Panc1 (cell line): ENCODE measurements at regions not wholly inside any gene's neighbourhood (a gene's known extent, or its start where the extent isn't known, plus 50 kb on each side); places are given as distances from the start of the nearest gene placed in this dataset.

Experiments
- ATAC-seq: fragments of 200-7000 bp; cut with Tn5 transposase; 2 replicates; pipeline ENCODE4 v1.9.1; 2020; ENCODE audit warnings: mild to moderate bottlenecking, moderate library complexity
- BruUV-seq: library from RNA; stranded (reverse); fragments of 400-500 nt; replicated peaks from 2 replicates; lab custom pipeline; 2021; lab: Mats Ljungman, UMichigan
- CTCF ChIA-PET: fragments of 300-600 bp; sonication (Branson Sonifier 250); formaldehyde crosslinking; loops from one replicate; lab custom pipeline; 2022; ENCODE audit warnings: antibody characterized with exemption; lab: Charles Lee
- POLR2A ChIA-PET: fragments of 300-600 bp; sonication (Branson Sonifier 250); formaldehyde crosslinking; loops from one replicate; lab custom pipeline; 2022; ENCODE audit warnings: antibody characterized with exemption; lab: Charles Lee
- DNase-seq: peaks from one replicate; pipeline ENCODE4 v3.0.0-alpha.2; 2010; ENCODE audit warnings: low read depth, low spot score
- H3K27ac ChIP-seq: 2 replicates; pipeline ENCODE4 v1.5.1; 2011; ENCODE audit warnings: mild to moderate bottlenecking, low read length, inconsistent platforms
- H3K27me3 ChIP-seq: fragments of 200-500 bp; sonication (Bioruptor generic); 2 replicates; pipeline ENCODE4 v1.6.0; 2014; ENCODE audit warnings: low read length, inconsistent platforms; ENCODE audit not compliant: control insufficient read depth, insufficient read depth
- H3K36me3 ChIP-seq: fragments of 200-500 bp; sonication (Bioruptor generic); 2 replicates; pipeline ENCODE4 v1.5.1; 2014; ENCODE audit warnings: inconsistent platforms, mild to moderate bottlenecking, low read length, moderate library complexity; ENCODE audit not compliant: control insufficient read depth, insufficient read depth
- H3K4me1 ChIP-seq: 2 replicates; pipeline ENCODE4 v1.5.1; 2011; ENCODE audit warnings: inconsistent platforms, mild to moderate bottlenecking, low read length, moderate library complexity; ENCODE audit not compliant: control insufficient read depth, insufficient read depth
- H3K4me3 ChIP-seq, 2 experiments: 2 replicates each; pipeline ENCODE4 v1.5.1; 2011 to 2012; ENCODE audit warnings: low read depth in 2 of 2, low read length in 2 of 2, mild to moderate bottlenecking in 2 of 2, inconsistent platforms in 1 of 2, moderate library complexity in 1 of 2
- H3K9me3 ChIP-seq: fragments of 200-500 bp; sonication (Bioruptor generic); 2 replicates; pipeline ENCODE4 v1.5.1; 2014; ENCODE audit warnings: low read depth, mild to moderate bottlenecking, inconsistent platforms, low read length, moderate library complexity; ENCODE audit not compliant: control insufficient read depth, insufficient read depth
- CTCF ChIP-seq: fragments of 450-650 bp; IDR thresholded peaks from 2 replicates; pipeline ENCODE4 v1.5.1; 2017; ENCODE audit warnings: mild to moderate bottlenecking
- POLR2AphosphoS5 ChIP-seq: IDR thresholded peaks from 2 replicates; pipeline ENCODE4 v1.6.1; 2012; ENCODE audit warnings: mild to moderate bottlenecking, low read depth, low read length, moderate library complexity
- SIN3A ChIP-seq: IDR thresholded peaks from 2 replicates; pipeline ENCODE4 v1.6.1; 2012; ENCODE audit warnings: low read depth, mild to moderate bottlenecking, low read length, moderate library complexity, borderline replicate concordance; ENCODE audit not compliant: insufficient read depth
- TCF7L2 ChIP-seq: IDR thresholded peaks from 2 replicates; pipeline ENCODE4 v1.6.1; 2011; ENCODE audit warnings: mild to moderate bottlenecking, low read depth, low read length, inconsistent platforms
- in situ Hi-C: cut with HindIII; loops from 2 replicates; pipeline ENCODE4 v1.10.0; 2016; ENCODE audit warnings: low sequenced_read_pairs, low pct_unique_long_range_greater_than_20kb
- intact Hi-C: fragments of 100-400 bp; cut with micrococcal nuclease; formaldehyde crosslinking; loops from one replicate; pipeline ENCODE4 v1.10.0; 2022; ENCODE audit not compliant: unreplicated experiment
- TF ChIP-seq, protein P1 (sequence below), 2 experiments: IDR thresholded peaks; 2 replicates each; pipeline ENCODE4 v1.6.1; 2011 to 2012; ENCODE audit warnings: low read depth in 2 of 2, control low read depth in 1 of 2, low read length in 1 of 2, mild to moderate bottlenecking in 1 of 2, moderate library complexity in 1 of 2; ENCODE audit not compliant: insufficient read depth in 1 of 2

GRCh38 chr3:157841029-157841428 is 265.2 kb downstream of the SHOX2 start:
- ChIA-PET POLR2A (no interaction called here), CTCF (no interaction called here)
- TF ChIP-seq CTCF (no peak), SIN3A (no peak), POLR2AphosphoS5 (no peak), TCF7L2 (no peak)
- TF ChIP-seq, protein P1, sequence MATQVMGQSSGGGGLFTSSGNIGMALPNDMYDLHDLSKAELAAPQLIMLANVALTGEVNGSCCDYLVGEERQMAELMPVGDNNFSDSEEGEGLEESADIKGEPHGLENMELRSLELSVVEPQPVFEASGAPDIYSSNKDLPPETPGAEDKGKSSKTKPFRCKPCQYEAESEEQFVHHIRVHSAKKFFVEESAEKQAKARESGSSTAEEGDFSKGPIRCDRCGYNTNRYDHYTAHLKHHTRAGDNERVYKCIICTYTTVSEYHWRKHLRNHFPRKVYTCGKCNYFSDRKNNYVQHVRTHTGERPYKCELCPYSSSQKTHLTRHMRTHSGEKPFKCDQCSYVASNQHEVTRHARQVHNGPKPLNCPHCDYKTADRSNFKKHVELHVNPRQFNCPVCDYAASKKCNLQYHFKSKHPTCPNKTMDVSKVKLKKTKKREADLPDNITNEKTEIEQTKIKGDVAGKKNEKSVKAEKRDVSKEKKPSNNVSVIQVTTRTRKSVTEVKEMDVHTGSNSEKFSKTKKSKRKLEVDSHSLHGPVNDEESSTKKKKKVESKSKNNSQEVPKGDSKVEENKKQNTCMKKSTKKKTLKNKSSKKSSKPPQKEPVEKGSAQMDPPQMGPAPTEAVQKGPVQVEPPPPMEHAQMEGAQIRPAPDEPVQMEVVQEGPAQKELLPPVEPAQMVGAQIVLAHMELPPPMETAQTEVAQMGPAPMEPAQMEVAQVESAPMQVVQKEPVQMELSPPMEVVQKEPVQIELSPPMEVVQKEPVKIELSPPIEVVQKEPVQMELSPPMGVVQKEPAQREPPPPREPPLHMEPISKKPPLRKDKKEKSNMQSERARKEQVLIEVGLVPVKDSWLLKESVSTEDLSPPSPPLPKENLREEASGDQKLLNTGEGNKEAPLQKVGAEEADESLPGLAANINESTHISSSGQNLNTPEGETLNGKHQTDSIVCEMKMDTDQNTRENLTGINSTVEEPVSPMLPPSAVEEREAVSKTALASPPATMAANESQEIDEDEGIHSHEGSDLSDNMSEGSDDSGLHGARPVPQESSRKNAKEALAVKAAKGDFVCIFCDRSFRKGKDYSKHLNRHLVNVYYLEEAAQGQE (IDR thresholded peaks at IDR 0.05; ENCODE audit: insufficient read depth in 1 of 2, low read depth in 2 of 2, low read length in 1 of 2), result no peak
- no TSS peak for BruUV-seq
- Histone ChIP-seq H3K27me3 (no peaks in the 10 kb centered on the region), H3K4me3 (no peak overlapping the region), H3K36me3 (no peaks in the 10 kb centered on the region), H3K9me3 (no peaks in the 10 kb centered on the region), H3K27ac (no peak overlapping the region), H3K4me1 (no peaks in the 10 kb centered on the region)
- DNase-seq (no peak), ATAC-seq (no peak)
- intact Hi-C loops, result no loop called here
- in situ Hi-C loops, result no loop called here

DNA sequence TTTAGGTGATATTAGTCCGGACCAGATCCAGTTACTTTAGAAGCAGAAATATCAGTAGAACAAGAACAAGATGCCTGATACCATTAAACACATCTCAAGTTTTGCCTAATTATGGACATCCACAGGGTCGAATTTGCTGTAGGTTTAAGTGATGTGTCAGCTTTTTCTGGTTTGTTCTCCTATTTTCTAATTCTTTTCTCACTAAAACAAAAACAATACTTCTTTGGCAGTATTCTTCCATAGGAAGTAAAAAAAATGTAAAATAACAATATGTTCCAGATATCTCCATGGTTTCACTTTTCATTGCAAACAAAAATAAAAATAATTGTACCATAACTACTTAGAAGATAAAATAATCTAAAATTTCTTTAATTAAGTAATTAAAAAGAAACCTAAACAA is 265.7 kb downstream of the SHOX2 start:
- Histone ChIP-seq H3K36me3 (no peaks in the 10 kb centered on the region), H3K4me3 (no peak overlapping the region), H3K4me1 (no peaks in the 10 kb centered on the region), H3K27me3 (no peaks in the 10 kb centered on the region), H3K27ac (no peak overlapping the region), H3K9me3 (no peaks in the 10 kb centered on the region)
- POLR2A ChIA-PET, result no interaction called here
- ATAC-seq (no peak), DNase-seq (no peak)
- TF ChIP-seq TCF7L2, result no peak
- TF ChIP-seq POLR2AphosphoS5, result no peak
- TF ChIP-seq SIN3A, result no peak
- no peak for TF ChIP-seq CTCF
- TF ChIP-seq, protein P1 (IDR thresholded peaks at IDR 0.05; ENCODE audit: insufficient read depth in 1 of 2, low read depth in 2 of 2, low read length in 1 of 2), result no peak
- in situ Hi-C loops, result no loop called here
- CTCF ChIA-PET, result no interaction called here
- no TSS peak for BruUV-seq
- intact Hi-C loops, result no loop called here
